ENCODE measurements at regions not wholly inside any gene's neighbourhood (a gene's known extent, or its start where the extent isn't known, plus 50 kb on each side); places are given as distances from the start of the nearest gene placed in this dataset.

GRCh38 chr5:98360548-98360947 lies 412.9 kb upstream of the RGMB start:
- TF ChIP-seq CTCF (IDR thresholded peaks at IDR 0.05; ENCODE audit: low read depth, low read length, missing input control) (no peak), REST (IDR thresholded peaks at IDR 0.05) (no peak), FOXA1 (IDR thresholded peaks at IDR 0.05) (no peak), MAX (IDR thresholded peaks at IDR 0.05) (no peak)

Measured in liver (tissue), 2 donors.